NT2/D1 (cell line): ENCODE measurements at regions not wholly inside any gene's neighbourhood (a gene's known extent, or its start where the extent isn't known, plus 50 kb on each side); places are given as distances from the start of the nearest gene placed in this dataset.

ENCODE experiments used
- SUZ12 ChIP-seq: IDR thresholded peaks from 2 replicates; pipeline ENCODE4 v1.6.1; 2011; ENCODE audit not compliant: insufficient read length, insufficient read depth; ENCODE audit errors: extremely low read depth
- YY1 ChIP-seq: IDR thresholded peaks from 2 replicates; pipeline ENCODE4 v1.6.1; 2011; ENCODE audit not compliant: insufficient read length, insufficient read depth

DNA sequence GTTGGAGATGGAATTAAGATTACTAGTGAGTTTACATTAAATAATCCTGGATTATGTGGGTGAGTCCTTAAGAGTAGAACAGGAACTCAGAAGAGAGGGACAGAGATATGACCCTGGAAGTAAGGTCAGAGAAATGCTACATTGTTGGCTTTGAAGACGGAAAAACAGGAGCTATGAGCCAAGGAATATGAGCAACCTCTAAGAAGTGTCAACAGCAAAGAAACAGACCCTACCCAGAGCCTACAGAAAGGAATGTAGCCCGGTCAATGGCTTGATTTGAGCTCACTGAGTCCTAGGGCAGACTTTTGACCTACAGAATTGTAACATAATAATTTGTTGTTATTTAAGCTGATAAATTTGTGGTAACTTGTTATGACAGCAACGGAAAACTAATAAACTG lies 304.9 kb downstream of the IPMK start:
- no peak for TF ChIP-seq YY1
- no peak for TF ChIP-seq SUZ12
